ENCODE measurements at regions not wholly inside any gene's neighbourhood (a gene's known extent, or its start where the extent isn't known, plus 50 kb on each side); places are given as distances from the start of the nearest gene placed in this dataset.

- no peak for TF ChIP-seq POLR2A (IDR thresholded peaks at IDR 0.05)
- TF ChIP-seq CTCF (IDR thresholded peaks at IDR 0.05): no peak
Measured at GRCh38 chr13:106324444-106324843, 211.0 kb downstream of the EFNB2 start.

Measured in right lobe of liver (tissue), 4 donors.